ENCODE measurements at regions not wholly inside any gene's neighbourhood (a gene's known extent, or its start where the extent isn't known, plus 50 kb on each side); places are given as distances from the start of the nearest gene placed in this dataset.

- ATAC-seq (no peak), DNase-seq (ENCODE audit: low read depth, low spot score) (no peak)
- ChIA-PET POLR2A (no interaction called here), CTCF (no interaction called here), RAD21 (ENCODE audit: low non-redundant PET in 1 of 2, low total read pairs in 2 of 2, uncharacterized antibody in 2 of 2, unreplicated experiment in 2 of 2) (no interaction called here)
- H3K9ac ChIP-seq (ENCODE audit: low read length): no peak overlapping the region
- no peaks in the 10 kb centered on the region for H3K9me3 ChIP-seq (ENCODE audit: control insufficient read depth in 1 of 2, insufficient read depth in 1 of 2, low read depth in 1 of 2, low read length in 2 of 2)
- no peak for TF ChIP-seq YY1 (IDR thresholded peaks at IDR 0.05; ENCODE audit: extremely low read depth, insufficient replicate concordance, low read depth, low read length)
- TF ChIP-seq ATF3 (IDR thresholded peaks at IDR 0.05): no peak
- TF ChIP-seq SIN3A (IDR thresholded peaks at IDR 0.05; ENCODE audit: low read depth): no peak
- TF ChIP-seq CBX3 (IDR thresholded peaks at IDR 0.05; ENCODE audit: low read depth): no peak
- TF ChIP-seq EZH2phosphoT487 (IDR thresholded peaks at IDR 0.05; ENCODE audit: borderline replicate concordance): no peak
- no peak for TF ChIP-seq REST (IDR thresholded peaks at IDR 0.05; ENCODE audit: low read depth)
- TF ChIP-seq RAD21 (IDR thresholded peaks at IDR 0.05; ENCODE audit: low read depth): no peak
- no peak for TF ChIP-seq CEBPB (IDR thresholded peaks at IDR 0.05; ENCODE audit: low read depth)
- no peak for TF ChIP-seq EZH2 (IDR thresholded peaks at IDR 0.05)
- TF ChIP-seq POLR2A (IDR thresholded peaks at IDR 0.05; ENCODE audit: borderline replicate concordance, extremely low read depth, insufficient read depth, insufficient read length): no peak
- no peak for TF ChIP-seq SP1 (IDR thresholded peaks at IDR 0.05; ENCODE audit: low read depth)
- no peak for TF ChIP-seq TCF7L2 (IDR thresholded peaks at IDR 0.05; ENCODE audit: borderline replicate concordance, extremely low read depth, insufficient read depth, insufficient read length)
- TF ChIP-seq MAX (IDR thresholded peaks at IDR 0.05): no peak
- no peak for TF ChIP-seq SRF (IDR thresholded peaks at IDR 0.05; ENCODE audit: low read depth)
- no peak for TF ChIP-seq EGR1 (IDR thresholded peaks at IDR 0.05; ENCODE audit: low read depth)
- TF ChIP-seq JUND (IDR thresholded peaks at IDR 0.05): no peak
- peaks cover 27% of the 10 kb centered on the region for H3K27me3 ChIP-seq (ENCODE audit: insufficient read depth, low read length)
- intact Hi-C loops (cut with micrococcal nuclease): no loop called here
- no peak overlapping the region for H3K4me3 ChIP-seq (replicated peaks in 1 of 2; ENCODE audit: low read depth in 1 of 2, low read length in 2 of 2)
- H3K27ac ChIP-seq (ENCODE audit: low read depth, low read length): no peak overlapping the region
- no peaks in the 10 kb centered on the region for H3K79me2 ChIP-seq (ENCODE audit: insufficient read depth, low read length)
- no peaks in the 10 kb centered on the region for H3K9me2 ChIP-seq (ENCODE audit: insufficient read depth)
- no peaks in the 10 kb centered on the region for H3K4me1 ChIP-seq (ENCODE audit: control insufficient read depth in 1 of 2, insufficient read depth in 2 of 2, low read length in 2 of 2)
- no peak overlapping the region for H3K4me2 ChIP-seq (ENCODE audit: low read length)
- BruUV-seq (replicated peaks): no TSS peak
- H2AFZ ChIP-seq (ENCODE audit: low read depth, low read length, poor library complexity, severe bottlenecking): no peak overlapping the region
- H3K36me3 ChIP-seq (ENCODE audit: control insufficient read depth in 1 of 2, insufficient read depth in 2 of 2, low read length in 2 of 2): no peaks in the 10 kb centered on the region
- no peaks in the 10 kb centered on the region for H4K20me1 ChIP-seq (ENCODE audit: insufficient read depth)
Observed at GRCh38 chr4:182177166-182177565, 66.0 kb upstream of the TENM3 start.

All from HCT116 (cell line).